ENCODE measurements at regions not wholly inside any gene's neighbourhood (a gene's known extent, or its start where the extent isn't known, plus 50 kb on each side); places are given as distances from the start of the nearest gene placed in this dataset.

GRCh38 chr3:162740941-162741596 lies 1244.5 kb downstream of the OTOL1 start:
- no peak overlapping the region for H3K4me3 ChIP-seq (ENCODE audit: low read length in 2 of 2)
- no peaks in the 10 kb centered on the region for H3K27me3 ChIP-seq (ENCODE audit: control insufficient read depth in 2 of 2, insufficient read depth in 2 of 2, low read length in 2 of 2)
- no peak overlapping the region for H3K27ac ChIP-seq (ENCODE audit: low read depth in 2 of 2, low read length in 2 of 2)
- no peaks in the 10 kb centered on the region for H3K4me1 ChIP-seq (ENCODE audit: control insufficient read depth in 2 of 2, insufficient read depth in 2 of 2, low read length in 2 of 2)
- no peak overlapping the region for H3K9ac ChIP-seq (ENCODE audit: low read depth in 1 of 2, low read length in 2 of 2)
- no peaks in the 10 kb centered on the region for H3K9me3 ChIP-seq (ENCODE audit: control insufficient read depth in 2 of 2, low read length in 2 of 2)
- H3K36me3 ChIP-seq (ENCODE audit: control insufficient read depth in 2 of 2, insufficient read depth in 2 of 2, low read length in 2 of 2): no peaks in the 10 kb centered on the region

DNA sequence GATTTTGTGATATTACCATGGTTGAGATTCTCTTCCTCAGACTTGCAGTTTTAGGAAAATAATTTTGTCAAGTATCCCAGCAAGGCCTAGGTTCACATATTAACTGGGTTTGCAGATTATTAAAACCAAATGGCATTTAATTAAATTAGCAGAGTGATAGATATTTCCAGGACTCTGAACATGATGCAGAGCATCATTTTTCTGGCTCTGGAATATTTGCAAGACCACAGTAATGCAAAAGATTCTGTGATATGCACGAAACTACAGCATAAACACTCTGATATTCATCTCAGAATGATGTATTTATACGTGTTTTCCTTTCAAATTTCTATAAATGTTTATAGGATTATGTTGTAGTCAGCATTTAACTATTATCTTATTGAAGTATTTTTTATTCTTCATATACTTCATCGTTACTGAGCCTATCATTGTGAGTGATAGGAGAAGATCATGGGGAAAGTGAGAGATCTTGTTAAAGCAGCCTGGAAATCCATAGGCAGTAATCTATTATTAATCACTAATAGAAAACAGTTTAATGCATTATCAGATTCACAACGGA lies 1245.6 kb downstream of the OTOL1 start:
- H3K4me3 ChIP-seq (ENCODE audit: low read length in 2 of 2): no peak overlapping the region
- no peak overlapping the region for H3K9ac ChIP-seq (ENCODE audit: low read depth in 1 of 2, low read length in 2 of 2)
- H3K9me3 ChIP-seq (ENCODE audit: control insufficient read depth in 2 of 2, low read length in 2 of 2): no peaks in the 10 kb centered on the region

GRCh38 chr3:162743091-162743490 lies 1246.5 kb downstream of the OTOL1 start:
- Histone ChIP-seq H3K27ac (ENCODE audit: low read depth in 2 of 2, low read length in 2 of 2) (no peak overlapping the region), H3K36me3 (ENCODE audit: control insufficient read depth in 2 of 2, insufficient read depth in 2 of 2, low read length in 2 of 2) (no peaks in the 10 kb centered on the region), H3K4me3 (ENCODE audit: low read length in 2 of 2) (no peak overlapping the region), H3K9me3 (ENCODE audit: control insufficient read depth in 2 of 2, low read length in 2 of 2) (no peaks in the 10 kb centered on the region), H3K9ac (ENCODE audit: low read depth in 1 of 2, low read length in 2 of 2) (no peak overlapping the region), H3K27me3 (ENCODE audit: control insufficient read depth in 2 of 2, insufficient read depth in 2 of 2, low read length in 2 of 2) (no peaks in the 10 kb centered on the region), H3K4me1 (ENCODE audit: control insufficient read depth in 2 of 2, insufficient read depth in 2 of 2, low read length in 2 of 2) (no peaks in the 10 kb centered on the region)

More for the DNA sequence above, 1245.6 kb downstream of the OTOL1 start:
- Histone ChIP-seq H3K4me1 (ENCODE audit: control insufficient read depth in 2 of 2, insufficient read depth in 2 of 2, low read length in 2 of 2) (no peaks in the 10 kb centered on the region), H3K27ac (ENCODE audit: low read depth in 2 of 2, low read length in 2 of 2) (no peak overlapping the region), H3K27me3 (ENCODE audit: control insufficient read depth in 2 of 2, insufficient read depth in 2 of 2, low read length in 2 of 2) (no peaks in the 10 kb centered on the region), H3K36me3 (ENCODE audit: control insufficient read depth in 2 of 2, insufficient read depth in 2 of 2, low read length in 2 of 2) (no peaks in the 10 kb centered on the region)

GRCh38 chr3:162760789-162761188 lies 1264.2 kb downstream of the OTOL1 start:
- Histone ChIP-seq H3K4me3 (ENCODE audit: low read length in 2 of 2) (no peak overlapping the region), H3K27me3 (ENCODE audit: control insufficient read depth in 2 of 2, insufficient read depth in 2 of 2, low read length in 2 of 2) (no peaks in the 10 kb centered on the region), H3K27ac (ENCODE audit: low read depth in 2 of 2, low read length in 2 of 2) (no peak overlapping the region), H3K4me1 (ENCODE audit: control insufficient read depth in 2 of 2, insufficient read depth in 2 of 2, low read length in 2 of 2) (no peaks in the 10 kb centered on the region), H3K36me3 (ENCODE audit: control insufficient read depth in 2 of 2, insufficient read depth in 2 of 2, low read length in 2 of 2) (no peaks in the 10 kb centered on the region), H3K9me3 (ENCODE audit: control insufficient read depth in 2 of 2, low read length in 2 of 2) (no peaks in the 10 kb centered on the region), H3K9ac (ENCODE audit: low read depth in 1 of 2, low read length in 2 of 2) (no peak overlapping the region)

DNA sequence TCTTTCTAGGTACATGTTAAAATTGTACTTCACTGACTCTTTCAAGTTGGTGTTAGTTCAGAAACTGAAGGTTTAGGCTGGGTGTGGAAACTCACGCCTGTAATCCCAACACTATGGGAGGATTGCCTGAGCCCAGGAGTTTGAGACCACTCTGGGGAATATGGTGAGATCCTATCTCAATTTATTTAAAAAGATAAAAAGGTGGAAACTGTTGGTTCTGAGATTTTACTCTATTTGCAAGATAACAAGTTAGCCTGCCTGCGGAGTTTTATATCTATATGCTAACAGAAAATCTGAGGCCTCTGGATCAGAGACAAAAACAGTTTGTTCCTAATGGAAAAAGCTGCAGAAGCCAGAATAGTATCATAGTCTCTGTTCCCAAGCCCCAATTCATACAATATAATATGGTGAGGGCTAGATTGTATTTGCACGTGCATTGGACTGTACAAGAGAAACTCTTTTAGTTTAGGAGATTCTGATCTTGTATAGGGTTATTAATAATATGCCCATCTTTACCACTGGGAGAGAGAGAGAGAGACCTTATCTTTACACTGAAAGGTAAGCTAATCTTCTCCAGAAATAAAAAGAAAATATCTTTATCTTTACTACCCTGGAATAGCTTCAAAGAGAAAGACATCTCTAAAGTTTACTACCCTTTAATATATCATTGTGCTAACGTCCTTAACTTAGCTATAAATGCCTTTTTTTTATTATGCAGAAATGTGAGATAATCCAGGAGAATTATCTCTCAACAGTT lies 1267.6 kb downstream of the OTOL1 start:
- Histone ChIP-seq H3K4me3 (ENCODE audit: low read length in 2 of 2) (no peak overlapping the region), H3K36me3 (ENCODE audit: control insufficient read depth in 2 of 2, insufficient read depth in 2 of 2, low read length in 2 of 2) (no peaks in the 10 kb centered on the region), H3K4me1 (ENCODE audit: control insufficient read depth in 2 of 2, insufficient read depth in 2 of 2, low read length in 2 of 2) (no peaks in the 10 kb centered on the region), H3K27me3 (ENCODE audit: control insufficient read depth in 2 of 2, insufficient read depth in 2 of 2, low read length in 2 of 2) (no peaks in the 10 kb centered on the region), H3K9ac (ENCODE audit: low read depth in 1 of 2, low read length in 2 of 2) (no peak overlapping the region), H3K27ac (ENCODE audit: low read depth in 2 of 2, low read length in 2 of 2) (no peak overlapping the region), H3K9me3 (ENCODE audit: control insufficient read depth in 2 of 2, low read length in 2 of 2) (no peaks in the 10 kb centered on the region)

DNA sequence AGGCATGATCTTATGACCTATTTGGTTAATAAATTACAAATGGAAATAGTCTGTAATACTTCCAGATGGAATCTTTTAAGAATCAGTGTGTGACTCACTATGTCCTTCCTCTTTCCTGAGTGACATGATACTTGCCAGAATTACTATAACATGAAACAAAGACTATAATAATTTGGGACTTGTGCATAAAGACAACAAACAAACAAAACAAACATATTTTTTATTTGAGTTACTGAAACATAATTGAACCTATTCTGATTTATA lies 1268.1 kb downstream of the OTOL1 start:
- H3K4me1 ChIP-seq (ENCODE audit: control insufficient read depth in 2 of 2, insufficient read depth in 2 of 2, low read length in 2 of 2): no peaks in the 10 kb centered on the region
- no peak overlapping the region for H3K27ac ChIP-seq (ENCODE audit: low read depth in 2 of 2, low read length in 2 of 2)
- H3K4me3 ChIP-seq (ENCODE audit: low read length in 2 of 2): no peak overlapping the region
- H3K27me3 ChIP-seq (ENCODE audit: control insufficient read depth in 2 of 2, insufficient read depth in 2 of 2, low read length in 2 of 2): no peaks in the 10 kb centered on the region
- H3K9ac ChIP-seq (ENCODE audit: low read depth in 1 of 2, low read length in 2 of 2): no peak overlapping the region
- H3K9me3 ChIP-seq (ENCODE audit: control insufficient read depth in 2 of 2, low read length in 2 of 2): no peaks in the 10 kb centered on the region
- H3K36me3 ChIP-seq (ENCODE audit: control insufficient read depth in 2 of 2, insufficient read depth in 2 of 2, low read length in 2 of 2): no peaks in the 10 kb centered on the region

GRCh38 chr3:162765524-162765923 lies 1268.9 kb downstream of the OTOL1 start:
- Histone ChIP-seq H3K27me3 (ENCODE audit: control insufficient read depth in 2 of 2, insufficient read depth in 2 of 2, low read length in 2 of 2) (no peaks in the 10 kb centered on the region), H3K9ac (ENCODE audit: low read depth in 1 of 2, low read length in 2 of 2) (no peak overlapping the region), H3K4me3 (ENCODE audit: low read length in 2 of 2) (no peak overlapping the region), H3K36me3 (ENCODE audit: control insufficient read depth in 2 of 2, insufficient read depth in 2 of 2, low read length in 2 of 2) (no peaks in the 10 kb centered on the region), H3K4me1 (ENCODE audit: control insufficient read depth in 2 of 2, insufficient read depth in 2 of 2, low read length in 2 of 2) (no peaks in the 10 kb centered on the region), H3K9me3 (ENCODE audit: control insufficient read depth in 2 of 2, low read length in 2 of 2) (no peaks in the 10 kb centered on the region), H3K27ac (ENCODE audit: low read depth in 2 of 2, low read length in 2 of 2) (no peak overlapping the region)

GRCh38 chr3:162769564-162769963 lies 1273.0 kb downstream of the OTOL1 start:
- Histone ChIP-seq H3K27me3 (ENCODE audit: control insufficient read depth in 2 of 2, insufficient read depth in 2 of 2, low read length in 2 of 2) (no peaks in the 10 kb centered on the region), H3K4me1 (ENCODE audit: control insufficient read depth in 2 of 2, insufficient read depth in 2 of 2, low read length in 2 of 2) (no peaks in the 10 kb centered on the region), H3K27ac (ENCODE audit: low read depth in 2 of 2, low read length in 2 of 2) (no peak overlapping the region), H3K9me3 (ENCODE audit: control insufficient read depth in 2 of 2, low read length in 2 of 2) (no peaks in the 10 kb centered on the region), H3K36me3 (ENCODE audit: control insufficient read depth in 2 of 2, insufficient read depth in 2 of 2, low read length in 2 of 2) (no peaks in the 10 kb centered on the region), H3K4me3 (ENCODE audit: low read length in 2 of 2) (no peak overlapping the region), H3K9ac (ENCODE audit: low read depth in 1 of 2, low read length in 2 of 2) (no peak overlapping the region)

DNA sequence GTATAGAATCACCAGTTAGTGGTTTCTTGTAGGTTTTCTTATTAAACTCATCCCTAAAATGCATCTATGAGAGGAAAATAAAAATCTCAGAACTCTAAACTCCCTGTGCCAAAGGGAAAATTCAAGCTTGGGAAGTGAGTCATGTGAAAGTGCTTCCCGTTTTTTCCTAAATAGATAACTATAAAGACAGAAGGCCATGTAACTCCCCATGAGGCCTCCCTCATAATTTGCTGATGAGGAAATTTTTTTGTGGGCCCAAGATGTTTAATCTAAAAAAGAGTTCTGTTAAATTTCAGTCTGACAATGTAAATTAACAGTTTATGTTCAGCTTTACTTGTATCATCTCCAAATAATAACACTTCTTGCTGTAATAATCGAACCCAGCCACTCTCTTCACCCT lies 1273.9 kb downstream of the OTOL1 start:
- Histone ChIP-seq H3K27ac (ENCODE audit: low read depth in 2 of 2, low read length in 2 of 2) (no peak overlapping the region), H3K36me3 (ENCODE audit: control insufficient read depth in 2 of 2, insufficient read depth in 2 of 2, low read length in 2 of 2) (no peaks in the 10 kb centered on the region), H3K9me3 (ENCODE audit: control insufficient read depth in 2 of 2, low read length in 2 of 2) (no peaks in the 10 kb centered on the region), H3K9ac (ENCODE audit: low read depth in 1 of 2, low read length in 2 of 2) (no peak overlapping the region), H3K27me3 (ENCODE audit: control insufficient read depth in 2 of 2, insufficient read depth in 2 of 2, low read length in 2 of 2) (no peaks in the 10 kb centered on the region), H3K4me3 (ENCODE audit: low read length in 2 of 2) (no peak overlapping the region), H3K4me1 (ENCODE audit: control insufficient read depth in 2 of 2, insufficient read depth in 2 of 2, low read length in 2 of 2) (no peaks in the 10 kb centered on the region)

- no peak overlapping the region for H3K4me3 ChIP-seq (ENCODE audit: low read length in 2 of 2)
- no peaks in the 10 kb centered on the region for H3K9me3 ChIP-seq (ENCODE audit: control insufficient read depth in 2 of 2, low read length in 2 of 2)
- H3K36me3 ChIP-seq (ENCODE audit: control insufficient read depth in 2 of 2, insufficient read depth in 2 of 2, low read length in 2 of 2): no peaks in the 10 kb centered on the region
- no peak overlapping the region for H3K9ac ChIP-seq (ENCODE audit: low read depth in 1 of 2, low read length in 2 of 2)
- H3K4me1 ChIP-seq (ENCODE audit: control insufficient read depth in 2 of 2, insufficient read depth in 2 of 2, low read length in 2 of 2): no peaks in the 10 kb centered on the region
- no peaks in the 10 kb centered on the region for H3K27me3 ChIP-seq (ENCODE audit: control insufficient read depth in 2 of 2, insufficient read depth in 2 of 2, low read length in 2 of 2)
- H3K27ac ChIP-seq (ENCODE audit: low read depth in 2 of 2, low read length in 2 of 2): no peak overlapping the region
These were observed 1278.0 kb downstream of the OTOL1 start for GRCh38 chr3:162774613-162775100.
